ENCODE measurements at regions not wholly inside any gene's neighbourhood (a gene's known extent, or its start where the extent isn't known, plus 50 kb on each side); places are given as distances from the start of the nearest gene placed in this dataset.

GRCh38 chr1:219817914-219818313 lies 110.4 kb downstream of the SLC30A10 start:
- intact Hi-C loops (cut with micrococcal nuclease), result loop anchor here (10.0 kb wide), 1 partner anchor 1483 kb away; no protein-coding TSS in a partner anchor

GRCh38 chr1:219813294-219813693 lies 115.1 kb downstream of the SLC30A10 start:
- Mint-ChIP-seq H3K4me1 (ENCODE audit: low read depth) (no peaks in the 10 kb centered on the region), H3K4me3 (no peak overlapping the region), H3K27me3 (ENCODE audit: insufficient read depth) (peaks cover 8% of the 10 kb centered on the region), H3K27ac (no peak overlapping the region), H3K9me3 (no peaks in the 10 kb centered on the region), H3K36me3 (ENCODE audit: low read depth) (no peaks in the 10 kb centered on the region)
- no peak for DNase-seq (ENCODE audit: low spot score)
- intact Hi-C loops (cut with micrococcal nuclease), result loop anchor here (5.0 to 10.0 kb wide), 2 partner anchors 611 to 1478 kb away; no protein-coding TSS in a partner anchor

More at GRCh38 chr1:219817914-219818313, 110.4 kb downstream of the SLC30A10 start:
- Mint-ChIP-seq H3K4me3 (no peak overlapping the region), H3K36me3 (ENCODE audit: low read depth) (no peaks in the 10 kb centered on the region), H3K27ac (no peak overlapping the region), H3K27me3 (ENCODE audit: insufficient read depth) (peaks cover 8% of the 10 kb centered on the region), H3K4me1 (ENCODE audit: low read depth) (no peaks in the 10 kb centered on the region), H3K9me3 (no peaks in the 10 kb centered on the region)
- DNase-seq (ENCODE audit: low spot score), result no peak

GRCh38 chr1:219812491-219813203 lies 115.7 kb downstream of the SLC30A10 start:
- intact Hi-C loops (cut with micrococcal nuclease), result loop anchor here (5.0 to 10.0 kb wide), 2 partner anchors 610 to 1478 kb away; no protein-coding TSS in a partner anchor
- DNase-seq (ENCODE audit: low spot score), result no peak
- peaks cover 8% of the 10 kb centered on the region for H3K27me3 Mint-ChIP-seq (ENCODE audit: insufficient read depth)
- no peaks in the 10 kb centered on the region for H3K9me3 Mint-ChIP-seq
- H3K27ac Mint-ChIP-seq, result no peak overlapping the region
- no peaks in the 10 kb centered on the region for H3K4me1 Mint-ChIP-seq (ENCODE audit: low read depth)
- no peak overlapping the region for H3K4me3 Mint-ChIP-seq
- H3K36me3 Mint-ChIP-seq (ENCODE audit: low read depth), result no peaks in the 10 kb centered on the region

GRCh38 chr1:219812086-219812485 lies 116.3 kb downstream of the SLC30A10 start:
- H3K9me3 Mint-ChIP-seq, result no peaks in the 10 kb centered on the region
- H3K27ac Mint-ChIP-seq, result no peak overlapping the region

GRCh38 chr1:219810451-219810850 lies 117.9 kb downstream of the SLC30A10 start:
- no peaks in the 10 kb centered on the region for H3K4me1 Mint-ChIP-seq (ENCODE audit: low read depth)
- no peaks in the 10 kb centered on the region for H3K9me3 Mint-ChIP-seq
- H3K27me3 Mint-ChIP-seq (ENCODE audit: insufficient read depth), result peaks cover 4% of the 10 kb centered on the region
- intact Hi-C loops (cut with micrococcal nuclease), result loop anchor here (5.0 to 10.0 kb wide), 2 partner anchors 608 to 1476 kb away; no protein-coding TSS in a partner anchor
- H3K27ac Mint-ChIP-seq, result no peak overlapping the region
- DNase-seq (ENCODE audit: low spot score), result no peak
- H3K36me3 Mint-ChIP-seq (ENCODE audit: low read depth), result no peaks in the 10 kb centered on the region
- H3K4me3 Mint-ChIP-seq, result no peak overlapping the region

More at GRCh38 chr1:219812086-219812485, 116.3 kb downstream of the SLC30A10 start:
- Mint-ChIP-seq H3K27me3 (ENCODE audit: insufficient read depth) (peaks cover 8% of the 10 kb centered on the region), H3K4me3 (no peak overlapping the region), H3K36me3 (ENCODE audit: low read depth) (no peaks in the 10 kb centered on the region), H3K4me1 (ENCODE audit: low read depth) (no peaks in the 10 kb centered on the region)
- intact Hi-C loops (cut with micrococcal nuclease), result loop anchor here (5.0 to 10.0 kb wide), 2 partner anchors 610 to 1477 kb away; no protein-coding TSS in a partner anchor
- no peak for DNase-seq (ENCODE audit: low spot score)

GRCh38 chr1:219808790-219809189 lies 119.6 kb downstream of the SLC30A10 start:
- Mint-ChIP-seq H3K27ac (no peak overlapping the region), H3K4me3 (no peak overlapping the region), H3K36me3 (ENCODE audit: low read depth) (no peaks in the 10 kb centered on the region), H3K27me3 (ENCODE audit: insufficient read depth) (peaks cover 2% of the 10 kb centered on the region), H3K4me1 (ENCODE audit: low read depth) (no peaks in the 10 kb centered on the region), H3K9me3 (no peaks in the 10 kb centered on the region)
- DNase-seq (ENCODE audit: low spot score), result no peak
- intact Hi-C loops (cut with micrococcal nuclease), result no loop called here

GRCh38 chr1:219806642-219807041 lies 121.7 kb downstream of the SLC30A10 start:
- Mint-ChIP-seq H3K27ac (no peak overlapping the region), H3K36me3 (ENCODE audit: low read depth) (no peaks in the 10 kb centered on the region), H3K27me3 (ENCODE audit: insufficient read depth) (no peaks in the 10 kb centered on the region), H3K9me3 (no peaks in the 10 kb centered on the region), H3K4me1 (ENCODE audit: low read depth) (no peaks in the 10 kb centered on the region), H3K4me3 (no peak overlapping the region)
- intact Hi-C loops (cut with micrococcal nuclease), result no loop called here
- no peak for DNase-seq (ENCODE audit: low spot score)

- H3K4me1 Mint-ChIP-seq (ENCODE audit: low read depth), result no peaks in the 10 kb centered on the region
- H3K27me3 Mint-ChIP-seq (ENCODE audit: insufficient read depth), result no peaks in the 10 kb centered on the region
- no peaks in the 10 kb centered on the region for H3K9me3 Mint-ChIP-seq
- no peaks in the 10 kb centered on the region for H3K36me3 Mint-ChIP-seq (ENCODE audit: low read depth)
- no peak for DNase-seq (ENCODE audit: low spot score)
- no peak overlapping the region for H3K27ac Mint-ChIP-seq
- intact Hi-C loops (cut with micrococcal nuclease), result no loop called here
- H3K4me3 Mint-ChIP-seq, result no peak overlapping the region
Observed at GRCh38 chr1:219806020-219806419, 122.3 kb downstream of the SLC30A10 start.

- no peaks in the 10 kb centered on the region for H3K9me3 Mint-ChIP-seq
- no peak for DNase-seq (ENCODE audit: low spot score)
- no peak overlapping the region for H3K27ac Mint-ChIP-seq
- no peaks in the 10 kb centered on the region for H3K36me3 Mint-ChIP-seq (ENCODE audit: low read depth)
- no peak overlapping the region for H3K4me3 Mint-ChIP-seq
- no peaks in the 10 kb centered on the region for H3K4me1 Mint-ChIP-seq (ENCODE audit: low read depth)
- no peaks in the 10 kb centered on the region for H3K27me3 Mint-ChIP-seq (ENCODE audit: insufficient read depth)
- intact Hi-C loops (cut with micrococcal nuclease), result no loop called here
Observed at GRCh38 chr1:219805191-219805590, 123.2 kb downstream of the SLC30A10 start.

GRCh38 chr1:219801156-219801820 lies 127.1 kb downstream of the SLC30A10 start:
- no peak overlapping the region for H3K27ac Mint-ChIP-seq
- no peaks in the 10 kb centered on the region for H3K9me3 Mint-ChIP-seq
- DNase-seq (ENCODE audit: low spot score), result no peak
- intact Hi-C loops (cut with micrococcal nuclease), result no loop called here
- no peaks in the 10 kb centered on the region for H3K36me3 Mint-ChIP-seq (ENCODE audit: low read depth)
- H3K4me3 Mint-ChIP-seq, result no peak overlapping the region
- peaks cover 2% of the 10 kb centered on the region for H3K27me3 Mint-ChIP-seq (ENCODE audit: insufficient read depth)
- no peaks in the 10 kb centered on the region for H3K4me1 Mint-ChIP-seq (ENCODE audit: low read depth)

GRCh38 chr1:219798283-219799030 lies 129.9 kb downstream of the SLC30A10 start:
- H3K27ac Mint-ChIP-seq, result no peak overlapping the region
- H3K4me1 Mint-ChIP-seq (ENCODE audit: low read depth), result no peaks in the 10 kb centered on the region
- no peaks in the 10 kb centered on the region for H3K36me3 Mint-ChIP-seq (ENCODE audit: low read depth)
- H3K27me3 Mint-ChIP-seq (ENCODE audit: insufficient read depth), result peaks cover 2% of the 10 kb centered on the region
- no peak overlapping the region for H3K4me3 Mint-ChIP-seq
- H3K9me3 Mint-ChIP-seq, result no peaks in the 10 kb centered on the region
- no peak for DNase-seq (ENCODE audit: low spot score)
- intact Hi-C loops (cut with micrococcal nuclease), result no loop called here

- Mint-ChIP-seq H3K4me1 (ENCODE audit: low read depth) (no peaks in the 10 kb centered on the region), H3K9me3 (no peaks in the 10 kb centered on the region), H3K36me3 (ENCODE audit: low read depth) (no peaks in the 10 kb centered on the region), H3K27me3 (ENCODE audit: insufficient read depth) (peaks cover 2% of the 10 kb centered on the region), H3K4me3 (no peak overlapping the region), H3K27ac (no peak overlapping the region)
- DNase-seq (ENCODE audit: low spot score), result no peak
- intact Hi-C loops (cut with micrococcal nuclease), result no loop called here
Observed at GRCh38 chr1:219797683-219798082, 130.7 kb downstream of the SLC30A10 start.

- no peak for DNase-seq (ENCODE audit: low spot score)
- Mint-ChIP-seq H3K36me3 (ENCODE audit: low read depth) (no peaks in the 10 kb centered on the region), H3K27ac (no peak overlapping the region), H3K9me3 (no peaks in the 10 kb centered on the region), H3K4me1 (ENCODE audit: low read depth) (no peaks in the 10 kb centered on the region), H3K27me3 (ENCODE audit: insufficient read depth) (peaks cover 2% of the 10 kb centered on the region), H3K4me3 (no peak overlapping the region)
- intact Hi-C loops (cut with micrococcal nuclease), result no loop called here
Observed at GRCh38 chr1:219797009-219797408, 131.3 kb downstream of the SLC30A10 start.
